Neural cell (in vitro differentiated cells): ENCODE measurements at regions not wholly inside any gene's neighbourhood (a gene's known extent, or its start where the extent isn't known, plus 50 kb on each side); places are given as distances from the start of the nearest gene placed in this dataset.

Source experiments
- H2AFZ ChIP-seq: fragments of 200-600, 300-800 bp; sonication (generic), shearing (Covaris generic); 2 replicates; pipeline ENCODE4 v1.6.0; 2014; ENCODE audit warnings: low read depth, mild to moderate bottlenecking, antibody characterized with exemption, low read length, moderate library complexity
- H3F3A ChIP-seq: fragments of 200-600 bp; shearing (Covaris generic); 2 replicates; pipeline ENCODE4 v1.6.1; 2016; ENCODE audit warnings: mild to moderate bottlenecking, moderate library complexity, mixed read lengths, antibody characterized with exemption, low read length; ENCODE audit not compliant: insufficient read depth, poor library complexity, severe bottlenecking
- H3K27ac ChIP-seq: fragments of 200-600, 300-800 bp; sonication (generic), shearing (Covaris generic); 2 replicates; pipeline ENCODE4 v1.5.1; 2014; ENCODE audit warnings: mild to moderate bottlenecking, low read length, moderate library complexity
- H3K27me3 ChIP-seq: fragments of 300-800, 200-600 bp; sonication (generic), shearing (Covaris generic); 2 replicates; pipeline ENCODE4 v1.6.0; 2014; ENCODE audit warnings: mild to moderate bottlenecking, low read depth, low read length, moderate library complexity; ENCODE audit not compliant: insufficient read depth
- H3K36me3 ChIP-seq: fragments of 300-800, 200-600 bp; sonication (generic), shearing (Covaris generic); 2 replicates; pipeline ENCODE4 v1.5.1; 2014; ENCODE audit warnings: mild to moderate bottlenecking, antibody characterized with exemption, low read length, moderate library complexity; ENCODE audit not compliant: insufficient read depth
- H3K4me2 ChIP-seq: fragments of 300-800, 200-600 bp; sonication (generic), shearing (Covaris generic); 2 replicates; pipeline ENCODE4 v1.6.0; 2014; ENCODE audit warnings: mild to moderate bottlenecking, low read length
- H3K4me3 ChIP-seq: fragments of 300-800, 200-600 bp; sonication (generic), shearing (Covaris generic); 2 replicates; pipeline ENCODE4 v1.5.1; 2014; ENCODE audit warnings: mild to moderate bottlenecking, low read length, moderate library complexity
- H3K79me2 ChIP-seq: fragments of 200-600 bp; shearing (Covaris generic); replicated peaks from 2 replicates; pipeline ENCODE4 v1.6.0; 2014; ENCODE audit warnings: mild to moderate bottlenecking, low read length, moderate library complexity; ENCODE audit not compliant: insufficient read depth
- H3K9ac ChIP-seq: fragments of 300-800, 200-600 bp; sonication (generic), shearing (Covaris generic); 2 replicates; pipeline ENCODE4 v1.6.1; 2016; ENCODE audit warnings: mild to moderate bottlenecking, low read length, mixed read lengths
- H3K9me2 ChIP-seq: fragments of 200-600 bp; shearing (Covaris generic); 2 replicates; pipeline ENCODE4 v1.6.1; 2016; ENCODE audit warnings: mild to moderate bottlenecking, low read length, mixed read lengths; ENCODE audit not compliant: insufficient read depth
- H3K9me3 ChIP-seq: fragments of 200-600, 300-800 bp; sonication (generic), shearing (Covaris generic); 2 replicates; pipeline ENCODE4 v1.6.1; 2016; ENCODE audit warnings: mild to moderate bottlenecking, mixed run types, low read length, moderate library complexity, mixed read lengths
- H4K20me1 ChIP-seq: fragments of 200-600 bp; shearing (Covaris generic); 2 replicates; pipeline ENCODE4 v1.6.1; 2016; ENCODE audit warnings: mild to moderate bottlenecking, mixed run types; ENCODE audit not compliant: insufficient read depth
- EP300 ChIP-seq: fragments of 450-650 bp; conservative IDR thresholded peaks from 2 replicates; pipeline ENCODE4 v1.6.1; 2014; ENCODE audit warnings: antibody characterized with exemption, mild to moderate bottlenecking, moderate library complexity; ENCODE audit not compliant: poor library complexity, severe bottlenecking
- EZH2 ChIP-seq: fragments of 200-600, 300-800 bp; shearing (Covaris generic), sonication (generic); IDR thresholded peaks from 2 replicates; pipeline ENCODE4 v1.6.1; 2014; ENCODE audit warnings: antibody characterized with exemption, low read length, borderline replicate concordance, mild to moderate bottlenecking; ENCODE audit not compliant: insufficient read depth, poor library complexity, severe bottlenecking
- MXI1 ChIP-seq: fragments of 450-650 bp; conservative IDR thresholded peaks from 2 replicates; pipeline ENCODE4 v1.6.1; 2014; ENCODE audit warnings: antibody characterized with exemption, mild to moderate bottlenecking; ENCODE audit not compliant: poor library complexity, severe bottlenecking
- POLR2AphosphoS5 ChIP-seq: IDR thresholded peaks from 2 replicates; pipeline ENCODE4 v1.6.1; 2012
- RAD21 ChIP-seq: fragments of 450-650 bp; conservative IDR thresholded peaks from 2 replicates; pipeline ENCODE4 v1.6.1; 2014; ENCODE audit warnings: antibody characterized with exemption, mild to moderate bottlenecking, moderate library complexity
- SMC3 ChIP-seq: fragments of 450-650 bp; conservative IDR thresholded peaks from 2 replicates; pipeline ENCODE4 v1.6.1; 2014; ENCODE audit warnings: antibody characterized with exemption, mild to moderate bottlenecking, moderate library complexity; ENCODE audit not compliant: poor library complexity
- TAF1 ChIP-seq: IDR thresholded peaks from 2 replicates; pipeline ENCODE4 v1.6.1; 2012; ENCODE audit warnings: low read depth
- TF ChIP-seq, protein P1 (sequence below): IDR thresholded peaks from 2 replicates; pipeline ENCODE4 v1.6.1; 2012; ENCODE audit warnings: borderline replicate concordance
- TF ChIP-seq, protein P2 (sequence below): fragments of 450-650 bp; IDR thresholded peaks from 2 replicates; pipeline ENCODE4 v1.5.1; 2014; ENCODE audit warnings: antibody characterized with exemption, mild to moderate bottlenecking, moderate library complexity; ENCODE audit not compliant: poor library complexity, severe bottlenecking

DNA sequence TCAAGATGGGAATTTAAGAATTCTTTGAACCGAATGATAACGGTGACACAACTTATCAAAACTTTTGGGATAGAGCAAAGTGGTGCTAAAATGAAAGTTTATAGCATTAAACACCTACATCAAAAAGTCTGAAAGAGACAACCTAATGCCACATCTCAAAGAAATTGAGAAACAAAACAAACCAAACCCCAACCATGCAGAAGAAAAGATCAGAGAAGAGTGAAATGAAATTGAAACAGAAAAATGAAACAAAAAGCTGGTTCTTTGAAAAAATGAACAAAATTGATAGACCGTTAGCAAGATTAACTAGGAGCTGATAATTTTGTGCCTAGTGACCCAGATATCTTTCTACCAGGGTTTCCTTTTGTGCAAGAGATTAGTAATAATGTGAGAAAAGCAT lies 248.0 kb upstream of the EYS start:
- H3F3A ChIP-seq = no peaks in the 10 kb centered on the region
- no peak overlapping the region for H3K27ac ChIP-seq
- H3K36me3 ChIP-seq = no peaks in the 10 kb centered on the region
- TF ChIP-seq TAF1 (no peak), MXI1 (no peak), SMC3 (no peak), POLR2AphosphoS5 (no peak), EP300 (no peak), EZH2 (no peak), RAD21 (no peak)
- TF ChIP-seq, protein P1, sequence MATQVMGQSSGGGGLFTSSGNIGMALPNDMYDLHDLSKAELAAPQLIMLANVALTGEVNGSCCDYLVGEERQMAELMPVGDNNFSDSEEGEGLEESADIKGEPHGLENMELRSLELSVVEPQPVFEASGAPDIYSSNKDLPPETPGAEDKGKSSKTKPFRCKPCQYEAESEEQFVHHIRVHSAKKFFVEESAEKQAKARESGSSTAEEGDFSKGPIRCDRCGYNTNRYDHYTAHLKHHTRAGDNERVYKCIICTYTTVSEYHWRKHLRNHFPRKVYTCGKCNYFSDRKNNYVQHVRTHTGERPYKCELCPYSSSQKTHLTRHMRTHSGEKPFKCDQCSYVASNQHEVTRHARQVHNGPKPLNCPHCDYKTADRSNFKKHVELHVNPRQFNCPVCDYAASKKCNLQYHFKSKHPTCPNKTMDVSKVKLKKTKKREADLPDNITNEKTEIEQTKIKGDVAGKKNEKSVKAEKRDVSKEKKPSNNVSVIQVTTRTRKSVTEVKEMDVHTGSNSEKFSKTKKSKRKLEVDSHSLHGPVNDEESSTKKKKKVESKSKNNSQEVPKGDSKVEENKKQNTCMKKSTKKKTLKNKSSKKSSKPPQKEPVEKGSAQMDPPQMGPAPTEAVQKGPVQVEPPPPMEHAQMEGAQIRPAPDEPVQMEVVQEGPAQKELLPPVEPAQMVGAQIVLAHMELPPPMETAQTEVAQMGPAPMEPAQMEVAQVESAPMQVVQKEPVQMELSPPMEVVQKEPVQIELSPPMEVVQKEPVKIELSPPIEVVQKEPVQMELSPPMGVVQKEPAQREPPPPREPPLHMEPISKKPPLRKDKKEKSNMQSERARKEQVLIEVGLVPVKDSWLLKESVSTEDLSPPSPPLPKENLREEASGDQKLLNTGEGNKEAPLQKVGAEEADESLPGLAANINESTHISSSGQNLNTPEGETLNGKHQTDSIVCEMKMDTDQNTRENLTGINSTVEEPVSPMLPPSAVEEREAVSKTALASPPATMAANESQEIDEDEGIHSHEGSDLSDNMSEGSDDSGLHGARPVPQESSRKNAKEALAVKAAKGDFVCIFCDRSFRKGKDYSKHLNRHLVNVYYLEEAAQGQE = no peak
- TF ChIP-seq, protein P2, sequence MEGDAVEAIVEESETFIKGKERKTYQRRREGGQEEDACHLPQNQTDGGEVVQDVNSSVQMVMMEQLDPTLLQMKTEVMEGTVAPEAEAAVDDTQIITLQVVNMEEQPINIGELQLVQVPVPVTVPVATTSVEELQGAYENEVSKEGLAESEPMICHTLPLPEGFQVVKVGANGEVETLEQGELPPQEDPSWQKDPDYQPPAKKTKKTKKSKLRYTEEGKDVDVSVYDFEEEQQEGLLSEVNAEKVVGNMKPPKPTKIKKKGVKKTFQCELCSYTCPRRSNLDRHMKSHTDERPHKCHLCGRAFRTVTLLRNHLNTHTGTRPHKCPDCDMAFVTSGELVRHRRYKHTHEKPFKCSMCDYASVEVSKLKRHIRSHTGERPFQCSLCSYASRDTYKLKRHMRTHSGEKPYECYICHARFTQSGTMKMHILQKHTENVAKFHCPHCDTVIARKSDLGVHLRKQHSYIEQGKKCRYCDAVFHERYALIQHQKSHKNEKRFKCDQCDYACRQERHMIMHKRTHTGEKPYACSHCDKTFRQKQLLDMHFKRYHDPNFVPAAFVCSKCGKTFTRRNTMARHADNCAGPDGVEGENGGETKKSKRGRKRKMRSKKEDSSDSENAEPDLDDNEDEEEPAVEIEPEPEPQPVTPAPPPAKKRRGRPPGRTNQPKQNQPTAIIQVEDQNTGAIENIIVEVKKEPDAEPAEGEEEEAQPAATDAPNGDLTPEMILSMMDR = no peak
- H3K9me3 ChIP-seq = no peaks in the 10 kb centered on the region
- no peaks in the 10 kb centered on the region for H4K20me1 ChIP-seq
- H3K9me2 ChIP-seq = no peaks in the 10 kb centered on the region
- H3K79me2 ChIP-seq = no peaks in the 10 kb centered on the region
- H3K9ac ChIP-seq = no peak overlapping the region
- H3K27me3 ChIP-seq = no peaks in the 10 kb centered on the region
- no peak overlapping the region for H3K4me2 ChIP-seq
- H2AFZ ChIP-seq = no peak overlapping the region
- H3K4me3 ChIP-seq = no peak overlapping the region

DNA sequence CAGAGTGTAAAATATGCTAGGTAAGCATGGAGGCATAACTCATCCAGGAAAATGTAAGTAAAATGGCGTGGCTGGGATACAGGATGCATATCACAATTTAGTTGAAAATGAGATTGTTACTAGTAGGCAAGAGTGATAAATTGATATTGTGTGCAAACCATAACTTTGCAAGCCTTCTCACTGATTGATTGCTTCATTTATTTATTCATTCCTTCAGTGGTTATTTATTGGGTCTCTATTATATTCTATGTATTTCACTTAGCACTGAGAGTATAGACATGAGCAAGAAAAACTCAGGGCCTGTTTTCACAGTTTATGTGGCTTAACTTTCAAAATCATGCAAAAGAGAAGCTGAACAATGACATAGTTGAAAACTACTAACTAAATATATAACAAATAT lies 241.0 kb upstream of the EYS start:
- H3K9me3 ChIP-seq = no peaks in the 10 kb centered on the region
- no peaks in the 10 kb centered on the region for H3F3A ChIP-seq
- H3K9me2 ChIP-seq = no peaks in the 10 kb centered on the region
- no peak overlapping the region for H3K4me3 ChIP-seq
- H3K4me2 ChIP-seq = no peak overlapping the region
- no peak overlapping the region for H3K27ac ChIP-seq
- TF ChIP-seq RAD21 (no peak), EP300 (no peak), EZH2 (no peak), SMC3 (no peak), MXI1 (no peak), TAF1 (no peak), POLR2AphosphoS5 (no peak)
- TF ChIP-seq, protein P1 = no peak
- TF ChIP-seq, protein P2 = no peak
- H2AFZ ChIP-seq = no peak overlapping the region
- H4K20me1 ChIP-seq = no peaks in the 10 kb centered on the region
- H3K27me3 ChIP-seq = no peaks in the 10 kb centered on the region
- no peak overlapping the region for H3K9ac ChIP-seq
- H3K36me3 ChIP-seq = no peaks in the 10 kb centered on the region
- H3K79me2 ChIP-seq = no peaks in the 10 kb centered on the region
